OCI-LY3 (cell line): ENCODE measurements at regions not wholly inside any gene's neighbourhood (a gene's known extent, or its start where the extent isn't known, plus 50 kb on each side); places are given as distances from the start of the nearest gene placed in this dataset.

Source experiments
- H2AFZ ChIP-seq: fragments of 200-600, 300-600 bp; shearing (Covaris generic); 2 replicates; pipeline ENCODE4 v1.6.0; 2014; ENCODE audit warnings: antibody characterized with exemption, low read depth, low read length
- H3K27ac ChIP-seq: fragments of 200-600, 300-600 bp; sonication (generic); 2 replicates; pipeline ENCODE4 v1.5.1; 2014; ENCODE audit warnings: mild to moderate bottlenecking, low read length, moderate library complexity, mixed read lengths
- H3K27me3 ChIP-seq: fragments of 200-600, 300-600 bp; sonication (generic); 2 replicates; pipeline ENCODE4 v1.6.1; 2014; ENCODE audit warnings: low read depth, low read length, mixed read lengths
- H3K36me3 ChIP-seq: fragments of 200-600, 300-600 bp; sonication (generic); replicated peaks from 2 replicates; pipeline ENCODE3; 2014; ENCODE audit warnings: low read depth, low read length, mixed read lengths
- H3K4me1 ChIP-seq: fragments of 300-600, 200-600 bp; sonication (generic); 2 replicates; pipeline ENCODE4 v1.6.1; 2014; ENCODE audit warnings: low read length, mixed read lengths
- H3K4me2 ChIP-seq: fragments of 200-600, 300-600 bp; sonication (generic); 2 replicates; pipeline ENCODE4 v1.6.1; 2014; ENCODE audit warnings: low read length, mixed read lengths
- H3K4me3 ChIP-seq: fragments of 300-600, 200-600 bp; sonication (generic); 2 replicates; pipeline ENCODE4 v1.5.1; 2014; ENCODE audit warnings: antibody characterized with exemption, mild to moderate bottlenecking, low read length, moderate library complexity
- H3K79me2 ChIP-seq: fragments of 300-600, 200-600 bp; shearing (Covaris generic); 2 replicates; pipeline ENCODE4 v1.6.1; 2014; ENCODE audit warnings: mild to moderate bottlenecking, low read length, mixed read lengths
- H3K9ac ChIP-seq: fragments of 300-600, 200-600 bp; shearing (Covaris generic); 2 replicates; pipeline ENCODE4 v1.6.0; 2014; ENCODE audit warnings: mild to moderate bottlenecking, low read length, moderate library complexity
- H3K9me3 ChIP-seq: fragments of 200-600, 300-600 bp; shearing (Covaris generic); 2 replicates; pipeline ENCODE4 v1.6.1; 2014; ENCODE audit warnings: low read length, mixed read lengths; ENCODE audit not compliant: insufficient read depth
- H4K20me1 ChIP-seq: fragments of 200-600, 300-600 bp; sonication (generic); 2 replicates; pipeline ENCODE4 v1.6.1; 2016; ENCODE audit warnings: low read length, mixed read lengths; ENCODE audit not compliant: insufficient read depth
- EZH2phosphoT487 ChIP-seq: fragments of 200-600 bp; shearing (Covaris generic); IDR thresholded peaks from 2 replicates; pipeline ENCODE4 v1.6.1; 2018; ENCODE audit warnings: antibody characterized with exemption, mixed run types, low read depth
- TF ChIP-seq, protein P1 (sequence below): fragments of 200-600, 300-600 bp; sonication (generic); IDR thresholded peaks from 2 replicates; pipeline ENCODE4 v1.5.1; 2014; ENCODE audit warnings: antibody characterized with exemption, low read length, low read depth

DNA sequence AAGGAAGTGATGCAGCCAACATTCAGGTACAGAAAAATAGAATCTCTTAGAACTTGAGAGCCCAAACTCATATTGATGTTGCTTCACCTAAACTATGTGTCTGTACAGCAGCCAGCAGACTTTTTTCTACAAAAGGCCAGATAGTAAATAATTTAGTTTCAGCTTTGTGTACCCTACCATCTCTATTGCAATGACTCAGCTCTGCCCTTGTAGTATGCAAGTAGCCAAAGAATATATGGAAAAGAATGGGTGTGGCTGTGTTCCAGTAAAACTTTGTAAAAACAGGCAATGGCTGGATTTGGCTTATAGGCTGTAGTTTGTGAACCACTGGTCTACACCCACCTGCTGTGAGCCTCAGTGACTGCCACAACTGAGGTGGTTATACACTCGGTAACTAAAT is 392.5 kb upstream of the RARB start:
- Histone ChIP-seq H3K27ac (no peak overlapping the region), H3K4me1 (peaks cover 10% of the 10 kb centered on the region), H3K4me3 (no peak overlapping the region), H3K4me2 (no peak overlapping the region), H3K79me2 (no peaks in the 10 kb centered on the region), H3K27me3 (0 out of 2 replicates have a peak, but pooled peaks cover 3% of the 10 kb centered on the region), H2AFZ (no peak overlapping the region), H4K20me1 (no peaks in the 10 kb centered on the region), H3K36me3 (no peaks in the 10 kb centered on the region), H3K9me3 (no peaks in the 10 kb centered on the region), H3K9ac (no peak overlapping the region)
- TF ChIP-seq EZH2phosphoT487 = no peak
- TF ChIP-seq, protein P1, sequence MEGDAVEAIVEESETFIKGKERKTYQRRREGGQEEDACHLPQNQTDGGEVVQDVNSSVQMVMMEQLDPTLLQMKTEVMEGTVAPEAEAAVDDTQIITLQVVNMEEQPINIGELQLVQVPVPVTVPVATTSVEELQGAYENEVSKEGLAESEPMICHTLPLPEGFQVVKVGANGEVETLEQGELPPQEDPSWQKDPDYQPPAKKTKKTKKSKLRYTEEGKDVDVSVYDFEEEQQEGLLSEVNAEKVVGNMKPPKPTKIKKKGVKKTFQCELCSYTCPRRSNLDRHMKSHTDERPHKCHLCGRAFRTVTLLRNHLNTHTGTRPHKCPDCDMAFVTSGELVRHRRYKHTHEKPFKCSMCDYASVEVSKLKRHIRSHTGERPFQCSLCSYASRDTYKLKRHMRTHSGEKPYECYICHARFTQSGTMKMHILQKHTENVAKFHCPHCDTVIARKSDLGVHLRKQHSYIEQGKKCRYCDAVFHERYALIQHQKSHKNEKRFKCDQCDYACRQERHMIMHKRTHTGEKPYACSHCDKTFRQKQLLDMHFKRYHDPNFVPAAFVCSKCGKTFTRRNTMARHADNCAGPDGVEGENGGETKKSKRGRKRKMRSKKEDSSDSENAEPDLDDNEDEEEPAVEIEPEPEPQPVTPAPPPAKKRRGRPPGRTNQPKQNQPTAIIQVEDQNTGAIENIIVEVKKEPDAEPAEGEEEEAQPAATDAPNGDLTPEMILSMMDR = no peak

DNA sequence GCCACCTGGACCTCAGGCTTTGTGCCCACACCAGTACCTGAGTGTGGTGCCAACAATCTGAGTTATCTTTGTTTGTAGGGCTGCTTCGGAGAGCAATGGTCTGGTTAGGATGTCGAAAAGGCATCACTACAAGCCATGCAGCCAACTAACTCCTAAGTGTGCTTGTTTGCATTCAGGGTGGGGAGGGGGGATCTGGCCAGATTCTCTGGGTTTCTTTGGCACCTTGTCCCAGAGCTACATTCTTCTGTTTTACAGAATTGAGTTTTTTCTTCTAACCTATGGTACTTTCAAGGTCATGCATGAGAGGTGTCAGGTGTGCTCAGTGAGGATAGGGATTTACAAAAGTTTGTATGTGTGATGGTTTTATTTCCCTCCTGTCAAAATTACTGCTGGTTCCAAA is 391.4 kb upstream of the RARB start:
- Histone ChIP-seq H3K27me3 (0 out of 2 replicates have a peak, but pooled peaks cover 3% of the 10 kb centered on the region), H3K27ac (no peak overlapping the region), H4K20me1 (no peaks in the 10 kb centered on the region), H2AFZ (no peak overlapping the region), H3K79me2 (no peaks in the 10 kb centered on the region), H3K9ac (no peak overlapping the region), H3K9me3 (no peaks in the 10 kb centered on the region), H3K36me3 (no peaks in the 10 kb centered on the region), H3K4me1 (peaks cover 10% of the 10 kb centered on the region), H3K4me2 (no peak overlapping the region), H3K4me3 (no peak overlapping the region)
- no peak for TF ChIP-seq EZH2phosphoT487
- TF ChIP-seq, protein P1 = no peak

DNA sequence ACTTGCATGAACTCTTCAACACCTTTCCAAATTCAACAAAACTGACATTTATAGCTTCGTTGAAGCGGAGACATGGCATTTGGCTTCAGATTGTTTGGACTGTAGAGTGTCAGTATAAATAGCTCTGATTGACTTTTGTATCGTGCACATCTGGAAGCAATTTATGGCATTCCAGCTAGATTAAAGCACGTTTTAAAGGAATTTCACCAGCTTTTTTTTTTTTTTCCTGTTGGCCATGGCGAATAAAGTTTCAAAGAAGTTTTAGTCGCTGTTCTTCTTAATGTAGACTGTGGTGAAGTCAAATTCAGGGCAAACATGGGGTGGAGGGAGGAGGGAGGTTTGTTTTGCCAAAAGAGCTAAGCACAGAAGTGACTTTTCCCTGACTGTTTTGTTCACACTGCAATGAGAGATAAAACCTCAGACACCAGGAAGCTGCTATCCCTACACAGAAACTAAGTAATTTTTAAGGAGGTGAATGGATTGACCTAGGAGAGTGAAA is 391.0 kb upstream of the RARB start:
- TF ChIP-seq EZH2phosphoT487 = no peak
- TF ChIP-seq, protein P1 = no peak

DNA sequence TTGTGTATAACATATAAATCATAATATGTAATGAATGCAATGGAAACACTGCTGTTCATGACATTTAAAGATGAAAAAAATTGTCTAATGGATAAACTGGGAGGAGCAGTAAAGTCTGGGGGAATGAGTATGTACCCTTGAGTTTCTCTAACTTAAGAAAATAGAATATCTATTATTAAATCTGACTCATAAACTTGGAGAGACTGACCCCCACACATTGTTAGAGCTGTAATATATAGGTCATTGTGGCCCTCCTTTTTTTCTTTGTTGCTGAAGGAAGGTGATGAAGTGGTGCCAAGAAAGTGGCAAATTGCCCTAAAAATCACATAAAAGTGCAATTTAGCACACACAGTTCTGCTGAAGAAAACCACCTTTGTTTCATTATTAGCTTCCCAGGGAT is 389.8 kb upstream of the RARB start:
- no peak overlapping the region for H3K4me3 ChIP-seq
- TF ChIP-seq, protein P1 = no peak
- TF ChIP-seq EZH2phosphoT487 = no peak

More for the DNA sequence above, 391.0 kb upstream of the RARB start:
- Histone ChIP-seq H3K9ac (no peak overlapping the region), H3K79me2 (no peaks in the 10 kb centered on the region), H3K27ac (no peak overlapping the region), H2AFZ (no peak overlapping the region), H3K4me1 (peaks cover 10% of the 10 kb centered on the region), H3K27me3 (0 out of 2 replicates have a peak, but pooled peaks cover 3% of the 10 kb centered on the region), H3K4me3 (no peak overlapping the region), H3K4me2 (no peak overlapping the region), H3K9me3 (no peaks in the 10 kb centered on the region), H3K36me3 (no peaks in the 10 kb centered on the region), H4K20me1 (no peaks in the 10 kb centered on the region)

More for the DNA sequence above, 389.8 kb upstream of the RARB start:
- Histone ChIP-seq H3K9me3 (no peaks in the 10 kb centered on the region), H3K4me1 (peaks cover 10% of the 10 kb centered on the region), H4K20me1 (no peaks in the 10 kb centered on the region), H3K27ac (no peak overlapping the region), H3K36me3 (no peaks in the 10 kb centered on the region), H2AFZ (no peak overlapping the region), H3K79me2 (no peaks in the 10 kb centered on the region), H3K9ac (no peak overlapping the region), H3K4me2 (no peak overlapping the region), H3K27me3 (0 out of 2 replicates have a peak, but pooled peaks cover 3% of the 10 kb centered on the region)
